AG20443 (cell line): ENCODE measurements at regions not wholly inside any gene's neighbourhood (a gene's known extent, or its start where the extent isn't known, plus 50 kb on each side); places are given as distances from the start of the nearest gene placed in this dataset.
"Not testable (repeated sequence)": the region's sequence is repeated elsewhere in the genome, so short reads cannot be mapped to it uniquely, and the experiment has no call there.

Experiments
- DNase-seq: peaks from one replicate; pipeline ENCODE4 v3.0.0; 2012; ENCODE audit warnings: low spot score, mixed read lengths

- DNase-seq: no peak
These were observed 732.6 kb downstream of the RERGL start for GRCh38 chr12:17357396-17357795.

GRCh38 chr12:17352164-17352563 is 737.8 kb downstream of the RERGL start:
- DNase-seq: no peak

DNA sequence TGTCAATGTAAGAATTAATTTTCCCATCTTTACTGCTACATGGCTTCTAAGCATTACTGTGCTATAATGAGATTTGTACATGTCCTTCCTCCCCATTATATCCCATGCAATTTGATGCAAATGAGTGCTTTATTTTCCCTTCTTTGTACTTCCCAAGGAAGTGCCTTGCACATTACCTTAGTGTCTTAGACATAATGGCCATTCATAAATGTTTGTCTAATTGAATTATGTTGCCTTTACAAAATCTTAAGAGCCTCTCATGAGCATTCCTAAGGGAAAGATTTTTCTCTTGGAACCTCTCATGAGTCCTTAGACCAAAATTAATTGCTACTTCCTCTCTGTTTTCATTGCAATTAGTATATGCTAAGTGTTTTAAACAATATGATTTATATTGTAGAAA is 741.7 kb downstream of the RERGL start:
- DNase-seq: no peak

DNA sequence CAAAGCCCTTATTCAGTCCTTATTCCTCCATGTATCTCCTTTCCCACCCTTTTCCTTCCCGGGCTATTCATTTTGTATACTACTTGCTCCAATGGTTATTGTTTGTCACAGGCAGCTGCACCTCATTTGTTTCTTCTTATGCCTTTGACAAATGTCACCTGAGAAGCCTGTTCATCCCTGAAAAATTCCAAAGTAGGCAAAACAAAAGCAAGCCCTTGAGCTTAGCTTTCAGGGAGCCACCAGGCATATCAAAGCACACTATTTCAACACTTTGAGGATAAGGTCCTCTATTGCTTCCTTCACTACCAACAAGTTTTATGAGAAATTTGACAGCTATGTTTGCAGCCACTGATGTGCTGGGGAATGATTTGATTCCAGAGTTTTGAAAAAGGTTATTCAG is 738.7 kb upstream of the LMO3 start:
- no peak for DNase-seq

GRCh38 chr12:17342381-17342961 is 736.5 kb upstream of the LMO3 start:
- no peak for DNase-seq

DNA sequence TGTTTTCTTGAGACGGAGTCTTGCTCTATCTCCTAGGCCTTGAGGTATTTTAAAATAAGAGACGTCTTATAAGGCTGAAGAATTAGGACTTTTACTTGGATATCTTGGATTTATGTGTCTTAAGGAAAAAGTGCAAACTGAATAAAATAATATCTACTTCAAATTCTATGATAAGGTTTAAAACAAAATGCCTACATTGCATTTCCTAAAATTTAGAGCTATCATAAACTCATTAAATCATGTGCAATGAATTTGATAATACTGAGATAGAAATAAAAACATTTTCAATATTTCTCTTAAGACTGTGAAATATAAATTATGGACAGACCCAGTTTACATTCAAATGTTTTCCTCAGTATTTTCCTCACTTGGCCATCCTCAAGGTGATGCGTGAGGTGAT is 729.5 kb upstream of the LMO3 start:
- DNase-seq: no peak

GRCh38 chr12:17334784-17335183 is 728.8 kb upstream of the LMO3 start:
- no peak for DNase-seq

- no peak for DNase-seq
These were observed 727.3 kb upstream of the LMO3 start for GRCh38 chr12:17333287-17333686.

- DNase-seq: no peak
These were observed 720.7 kb upstream of the LMO3 start for GRCh38 chr12:17326649-17327048.

DNA sequence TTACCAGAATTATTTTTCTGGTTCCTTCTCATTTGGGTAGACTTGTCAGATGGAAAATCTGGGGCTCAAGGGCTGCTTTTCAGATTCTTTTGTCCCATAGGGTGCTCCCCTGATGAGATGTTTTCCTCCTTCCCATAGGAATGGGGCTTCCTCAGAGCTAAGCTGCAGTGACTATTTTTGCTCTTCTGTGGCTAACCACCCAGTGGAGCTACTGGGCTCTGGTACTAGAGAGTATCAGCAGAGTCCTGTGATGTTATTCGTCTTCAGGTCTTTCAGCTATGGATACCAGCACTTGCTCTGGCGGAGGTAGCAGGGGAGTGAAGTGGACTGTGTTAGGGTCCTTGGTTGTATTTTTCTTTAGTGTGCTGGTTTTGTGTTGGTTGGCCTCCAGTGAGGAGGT is 716.1 kb upstream of the LMO3 start:
- no peak for DNase-seq

DNA sequence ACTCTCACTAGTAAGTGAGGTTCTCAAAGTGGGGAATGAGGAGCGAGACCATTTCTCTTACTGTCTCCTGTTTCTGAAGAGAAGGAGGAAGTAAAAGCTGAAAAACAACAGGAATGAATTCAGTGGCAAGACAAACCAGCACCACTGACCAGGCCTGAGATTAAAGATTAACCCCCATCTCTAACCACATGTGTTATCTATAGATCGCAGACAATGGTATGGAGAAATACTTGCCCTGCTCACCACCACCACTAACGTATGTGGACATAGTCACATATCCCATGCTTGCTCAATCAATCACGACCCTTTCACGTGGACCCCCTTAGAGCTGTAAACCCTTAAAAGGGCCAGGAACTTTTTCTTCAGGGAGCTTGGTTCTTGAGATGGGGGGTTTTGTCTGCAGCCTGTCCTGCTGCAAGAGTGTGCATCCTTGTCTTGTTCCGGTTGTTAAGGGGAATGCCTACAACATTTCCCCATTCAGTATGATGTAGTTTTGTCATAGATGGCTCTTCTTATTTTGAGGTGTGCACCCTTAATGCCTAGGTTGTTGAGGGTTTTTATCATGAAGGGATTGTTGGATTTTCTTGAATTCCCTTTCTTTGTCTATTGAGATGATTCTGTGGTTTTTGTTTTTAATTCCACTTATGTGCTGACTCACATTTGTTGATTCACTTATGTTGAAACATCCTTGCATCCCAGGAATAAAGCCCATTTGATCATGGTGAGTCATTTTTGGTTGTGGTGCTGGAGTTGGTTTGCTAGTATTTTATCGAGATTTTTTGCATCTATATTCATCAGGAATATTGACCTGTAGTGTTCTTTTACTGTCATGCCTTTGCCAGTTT is 698.8 kb upstream of the LMO3 start:
- DNase-seq: no peak

DNA sequence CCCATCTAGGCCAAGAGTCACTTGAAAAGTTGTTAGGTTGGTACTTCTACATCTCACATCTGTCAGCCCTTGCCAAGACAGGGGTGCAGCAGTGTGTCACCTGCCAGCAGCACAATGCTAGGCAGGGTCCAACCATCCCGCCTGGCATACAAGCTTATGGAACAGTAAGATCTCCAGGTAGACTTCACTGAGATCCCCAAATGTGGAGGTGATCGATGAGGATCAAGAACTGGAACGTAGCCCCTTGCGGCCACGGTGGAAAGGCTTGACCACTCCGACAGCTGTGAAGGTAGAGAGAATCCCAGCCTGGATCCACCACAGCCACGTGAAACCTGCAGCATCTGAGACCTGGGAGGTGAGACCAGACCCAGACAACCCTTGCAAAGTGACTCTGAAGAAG is 696.0 kb upstream of the LMO3 start:
- no peak for DNase-seq

GRCh38 chr12:17301544-17301943 is 695.6 kb upstream of the LMO3 start:
- no peak for DNase-seq

DNA sequence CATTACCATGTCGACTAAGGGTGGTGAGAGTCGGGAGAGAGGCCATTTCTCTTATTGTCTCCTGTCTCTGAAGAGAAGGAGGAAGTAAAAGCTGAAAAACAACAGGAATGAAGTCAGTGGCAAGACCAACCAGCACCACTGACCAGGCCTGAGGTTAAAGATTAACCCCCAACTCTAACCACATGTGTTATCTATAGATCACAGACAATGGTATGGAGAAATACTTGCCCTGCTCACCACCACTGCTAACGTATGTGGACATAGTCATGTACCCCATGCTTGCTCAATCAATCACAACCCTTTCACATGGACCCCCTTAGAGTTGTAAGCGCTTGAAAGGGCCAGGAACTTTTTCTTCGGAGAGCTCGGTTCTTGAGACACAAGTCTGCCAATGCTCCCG is 690.9 kb upstream of the LMO3 start:
- DNase-seq: no peak

GRCh38 chr12:17286874-17287273 is 680.9 kb upstream of the LMO3 start:
- DNase-seq: no peak

DNA sequence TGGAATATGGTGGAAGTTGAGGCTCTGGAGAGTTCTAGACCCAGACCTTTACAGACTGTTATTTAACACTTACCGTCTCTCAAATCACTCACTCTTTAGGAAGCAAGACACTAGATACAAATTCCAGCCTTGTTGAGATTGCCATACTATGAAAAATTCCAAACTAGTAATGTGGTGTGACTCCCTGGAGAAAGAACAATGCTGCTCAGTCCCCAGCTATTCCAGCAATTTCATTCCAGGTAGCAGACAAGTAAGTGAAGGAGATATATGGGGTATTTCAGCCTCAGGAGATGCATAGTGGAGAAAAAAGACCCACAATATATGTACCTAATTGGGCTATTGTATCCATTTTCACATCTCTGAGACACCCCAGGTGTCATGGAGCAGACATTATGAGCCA is 678.9 kb upstream of the LMO3 start:
- DNase-seq: no peak

GRCh38 chr12:17283563-17283962 is 677.6 kb upstream of the LMO3 start:
- no peak for DNase-seq

DNA sequence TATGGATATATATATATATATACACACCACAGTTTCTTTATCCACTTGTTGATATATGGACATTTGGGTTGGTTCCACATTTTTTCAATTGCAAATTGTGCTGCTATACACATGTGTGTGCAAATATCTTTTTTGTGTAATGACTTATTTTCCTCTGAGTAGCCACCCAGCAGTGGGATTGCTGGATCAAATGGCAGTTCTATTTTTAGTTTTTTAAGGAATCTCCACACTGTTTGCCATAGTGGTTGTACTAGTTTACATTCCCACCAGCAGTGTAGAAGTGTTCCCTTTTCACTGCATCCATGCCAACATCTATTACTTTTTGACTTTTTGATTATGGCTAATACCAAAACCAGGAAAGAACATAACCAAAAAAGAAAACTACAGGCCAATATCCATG is 676.2 kb upstream of the LMO3 start:
- DNase-seq: not testable (repeated sequence)

DNA sequence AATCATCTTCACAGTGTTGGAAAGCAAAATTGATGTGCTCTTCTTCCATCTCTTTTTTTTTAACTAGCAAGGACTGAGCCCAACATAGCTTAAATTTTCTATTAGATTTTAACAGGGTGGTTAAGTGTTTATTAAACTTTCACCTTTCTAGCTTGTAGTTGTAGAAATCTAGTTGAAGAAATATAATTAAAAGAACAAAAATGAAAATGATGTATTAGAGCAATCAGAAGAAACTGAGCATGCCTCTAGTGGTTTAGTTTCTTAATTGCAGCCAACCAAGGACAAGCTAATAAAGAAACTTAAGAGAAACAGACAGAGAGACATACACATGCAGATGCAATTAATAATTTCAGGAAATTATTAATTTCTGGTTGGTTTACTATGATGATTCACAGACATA is 673.0 kb upstream of the LMO3 start:
- no peak for DNase-seq

GRCh38 chr12:17276196-17276595 is 670.2 kb upstream of the LMO3 start:
- DNase-seq: no peak

DNA sequence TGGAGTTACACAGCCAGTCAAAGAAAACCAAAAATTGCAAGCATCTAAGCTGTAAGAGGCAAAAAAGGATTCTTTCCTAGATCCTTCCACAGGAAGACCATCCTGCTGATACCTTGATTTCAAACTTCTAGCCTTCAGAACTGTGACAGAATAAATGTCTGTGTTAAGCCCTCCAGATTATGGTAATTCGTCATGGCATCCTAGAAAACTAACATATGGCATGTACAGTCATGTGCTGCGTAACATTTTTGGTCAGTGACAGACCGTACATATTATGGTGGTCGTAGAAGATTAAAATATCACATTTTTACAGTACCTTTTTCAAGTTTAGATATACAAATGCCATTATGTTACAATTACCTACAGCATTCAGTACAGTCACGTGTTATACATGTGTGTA is 660.9 kb upstream of the LMO3 start:
- no peak for DNase-seq

DNA sequence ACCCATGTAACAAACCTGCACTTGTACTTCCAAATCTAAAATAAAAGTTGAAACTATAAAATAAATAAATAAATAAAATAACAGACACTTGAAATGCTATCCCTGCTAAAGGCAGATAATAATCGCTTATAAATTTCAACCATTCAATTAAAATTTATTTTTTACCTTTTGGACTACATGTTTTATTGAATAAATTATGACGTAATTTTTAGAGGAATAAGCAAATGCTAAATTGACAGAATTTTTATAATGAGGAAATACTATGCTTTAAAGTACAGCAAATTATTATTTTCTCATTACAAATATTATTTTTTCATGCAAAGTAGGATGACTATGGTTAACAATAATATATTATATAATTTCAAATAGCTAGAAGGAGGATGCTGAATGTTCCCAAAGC is 658.6 kb upstream of the LMO3 start:
- DNase-seq: no peak

DNA sequence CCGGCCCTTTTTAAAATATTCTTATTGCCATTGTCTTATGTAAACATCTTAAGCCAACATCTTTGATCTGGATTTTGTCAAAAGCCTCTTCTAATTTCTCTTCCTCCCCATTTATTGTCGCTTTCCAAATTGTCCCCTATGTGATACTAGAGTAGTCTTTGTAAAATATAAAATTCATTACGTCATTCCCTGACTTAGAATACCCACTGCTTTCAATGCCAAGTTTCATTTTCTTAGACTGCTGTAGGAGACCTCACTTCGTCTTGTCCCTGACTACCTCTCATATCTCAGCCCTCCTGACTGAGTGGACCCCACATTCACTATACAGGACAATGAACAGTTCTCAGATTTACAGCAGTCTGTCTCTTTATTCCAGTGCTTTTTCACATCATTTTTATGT is 633.9 kb upstream of the LMO3 start:
- no peak for DNase-seq

- no peak for DNase-seq
These were observed 630.0 kb upstream of the LMO3 start for GRCh38 chr12:17235996-17236395.
